ENCODE measurements at regions not wholly inside any gene's neighbourhood (a gene's known extent, or its start where the extent isn't known, plus 50 kb on each side); places are given as distances from the start of the nearest gene placed in this dataset.
"Not testable (repeated sequence)": the region's sequence is repeated elsewhere in the genome, so short reads cannot be mapped to it uniquely, and the experiment has no call there.

DNA sequence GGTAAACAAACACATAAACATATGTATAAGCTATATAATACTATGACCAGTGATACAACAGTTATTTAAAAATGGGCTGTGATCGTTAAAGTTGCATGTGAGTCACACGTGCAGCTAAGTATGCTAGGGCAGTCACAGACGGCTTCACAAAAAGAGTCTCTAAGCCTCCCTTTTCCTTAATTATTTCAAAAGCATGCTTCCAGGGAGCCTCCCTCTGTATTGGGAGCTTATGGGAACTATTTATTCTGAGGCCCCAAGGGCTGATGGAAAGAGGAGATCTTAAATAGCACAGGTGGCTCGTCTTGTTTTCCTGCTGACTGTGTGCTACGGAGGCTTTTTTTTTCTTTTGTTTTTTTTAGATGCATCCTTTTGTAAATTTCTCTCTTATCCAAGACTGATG lies 94.3 kb downstream of the ADCYAP1 start:
- no peak for ATAC-seq

DNA sequence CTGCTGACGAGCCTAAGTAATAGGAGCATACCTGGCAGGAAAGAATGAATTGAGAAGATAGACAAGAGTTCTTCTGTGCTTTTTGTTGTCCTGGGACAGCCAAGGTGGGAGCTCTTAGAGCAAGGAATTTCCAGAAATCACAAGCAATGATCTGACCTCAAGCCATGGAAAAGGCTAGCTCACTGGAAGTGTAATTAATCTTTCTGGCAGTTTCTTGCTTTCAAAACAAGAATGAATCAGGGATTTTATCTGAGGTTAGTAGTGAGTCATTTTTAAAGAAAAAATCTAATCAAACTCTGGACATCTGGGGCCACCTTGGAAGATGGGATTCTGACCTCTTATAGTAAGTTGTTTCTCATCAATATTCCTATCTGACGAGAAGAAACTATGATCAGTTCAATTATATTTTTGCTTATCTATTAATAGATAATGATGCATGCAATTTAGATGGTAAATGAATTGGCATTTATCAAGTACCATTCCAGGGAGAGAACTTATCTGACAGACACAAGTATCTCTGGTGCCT lies 98.0 kb downstream of the ADCYAP1 start:
- ATAC-seq = no peak

DNA sequence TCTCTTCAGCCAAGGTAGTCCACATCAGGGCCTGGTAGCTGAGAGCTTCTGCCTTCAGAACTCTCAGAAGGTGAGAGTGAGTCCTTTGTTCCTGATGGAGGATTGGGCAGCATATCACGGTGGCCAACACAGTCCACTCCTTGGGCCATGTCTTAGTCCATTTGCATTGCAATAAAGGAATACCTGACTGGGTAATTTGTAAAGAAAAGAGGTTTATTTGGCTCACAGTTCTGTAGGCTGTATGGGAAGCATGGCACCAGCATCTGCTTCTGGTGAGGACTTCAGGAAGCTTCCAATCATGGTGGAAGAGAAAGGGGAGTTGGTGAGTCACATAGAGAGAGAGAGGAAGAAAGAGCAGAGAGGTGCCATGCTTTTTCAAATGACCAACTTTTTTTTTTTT lies 98.8 kb downstream of the ADCYAP1 start:
- ATAC-seq = no peak

DNA sequence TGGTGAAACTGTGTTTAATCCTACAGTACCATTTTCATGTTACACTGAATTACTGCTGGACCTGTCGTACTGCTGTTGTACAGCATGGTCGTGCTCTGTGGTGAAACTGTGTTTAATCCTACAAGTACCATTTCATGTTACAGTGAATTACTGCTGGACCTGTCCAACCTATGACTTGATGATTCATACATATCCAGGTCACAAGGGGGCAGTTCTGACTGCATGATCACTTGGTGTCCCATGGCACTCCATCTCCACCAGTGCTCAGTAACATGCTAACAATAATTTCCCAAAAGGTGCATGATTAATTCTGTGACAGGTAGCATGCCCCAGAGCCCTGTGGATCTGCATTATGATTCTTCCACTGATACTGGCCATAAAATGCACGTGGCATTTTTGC lies 101.6 kb downstream of the ADCYAP1 start:
- ATAC-seq = no peak

DNA sequence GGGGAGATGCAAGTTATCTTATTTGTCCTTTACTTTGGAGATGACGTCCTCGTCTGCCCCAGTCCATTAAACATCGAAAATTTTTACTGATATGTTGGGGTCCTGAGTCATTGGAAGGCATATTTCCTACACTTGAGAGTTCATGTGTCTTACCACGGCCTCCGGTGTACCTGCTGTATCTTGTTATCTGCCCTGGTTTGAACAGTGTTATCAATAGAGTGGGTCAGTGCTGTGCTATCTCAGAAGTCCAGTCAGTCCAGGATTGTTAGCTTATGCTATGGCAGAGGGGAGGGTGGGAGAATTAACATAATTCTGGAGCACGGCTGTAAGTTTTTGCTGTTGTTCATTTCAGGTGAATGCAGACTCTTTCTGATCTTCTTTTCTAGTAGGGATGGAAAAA lies 102.3 kb downstream of the ADCYAP1 start:
- ATAC-seq = no peak

DNA sequence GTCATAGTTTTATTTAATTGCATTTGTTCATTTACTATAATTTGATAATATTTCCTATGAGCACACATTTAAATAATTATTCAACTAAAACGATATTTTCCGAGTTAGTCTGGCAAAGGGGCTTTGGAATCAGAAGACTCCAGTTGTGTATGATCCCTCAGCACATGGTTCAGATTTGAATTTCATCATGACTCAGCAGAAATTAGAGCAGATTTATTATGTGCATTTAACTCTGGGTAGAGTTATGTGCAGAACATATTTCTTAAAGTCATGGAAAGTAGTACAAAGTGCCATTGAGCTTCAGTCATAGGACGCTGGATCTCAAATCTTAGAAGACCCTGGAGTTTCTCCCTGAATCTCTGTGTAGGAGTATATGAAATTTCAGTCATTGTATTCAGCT lies 106.7 kb downstream of the ADCYAP1 start:
- ATAC-seq = no peak

DNA sequence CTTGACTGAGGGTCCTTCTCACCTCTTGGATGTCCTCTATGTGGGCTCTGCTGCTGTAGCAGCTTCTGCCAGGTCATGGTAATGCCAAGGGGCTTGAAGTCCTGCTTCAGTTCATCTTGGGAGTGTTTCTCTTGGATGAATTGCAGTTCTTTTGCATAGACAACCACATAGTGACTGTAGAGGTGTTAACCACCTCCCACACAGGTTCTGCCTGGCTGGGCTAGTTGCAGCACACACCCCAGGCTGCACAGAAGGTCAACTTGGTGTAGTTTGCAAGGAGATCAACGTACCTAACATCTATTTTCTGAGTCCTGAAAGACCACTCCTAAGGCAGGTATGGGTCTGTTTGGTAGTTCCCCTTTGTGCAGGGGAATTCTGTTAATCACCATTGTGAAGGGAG lies 108.1 kb downstream of the ADCYAP1 start:
- ATAC-seq = no peak

DNA sequence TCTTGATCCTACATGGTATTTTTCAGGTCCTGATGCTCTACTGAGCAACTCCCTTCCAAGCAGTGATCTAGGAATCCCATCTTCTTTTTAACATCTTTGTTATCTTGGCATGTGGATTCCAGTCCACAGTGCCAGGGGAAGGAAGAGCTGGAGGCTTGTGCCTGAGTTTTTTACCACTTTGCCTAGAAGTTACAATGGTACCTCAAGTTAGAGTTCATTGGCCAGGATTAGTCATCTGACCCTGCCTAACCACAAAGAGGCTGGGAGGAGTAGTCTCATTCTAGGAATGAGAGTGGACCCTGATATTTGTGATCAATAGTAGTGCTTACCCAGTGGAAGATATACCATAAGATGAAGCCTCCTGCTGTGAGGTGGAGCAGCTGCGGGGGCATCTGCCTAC lies 109.3 kb downstream of the ADCYAP1 start:
- no peak for ATAC-seq

DNA sequence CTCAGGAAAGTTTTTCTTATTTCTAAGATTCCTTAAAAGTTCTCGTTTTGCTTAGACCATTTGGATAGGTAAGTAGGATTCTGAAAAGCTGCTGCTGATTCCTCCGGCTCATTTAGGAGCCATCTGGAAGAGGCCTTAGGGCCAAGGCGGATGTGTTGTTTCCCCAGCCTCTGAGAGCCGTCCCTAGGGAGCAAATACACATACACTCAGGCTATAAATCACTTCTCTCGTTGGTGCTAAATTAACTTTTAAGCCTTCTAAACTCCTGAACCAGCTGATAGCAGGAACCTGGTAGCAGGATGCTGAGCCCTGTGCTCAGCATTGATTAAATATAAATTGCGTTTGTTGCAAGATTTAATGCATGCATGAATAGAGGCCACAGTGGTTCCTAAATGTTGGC lies 109.8 kb downstream of the ADCYAP1 start:
- no peak for ATAC-seq

DNA sequence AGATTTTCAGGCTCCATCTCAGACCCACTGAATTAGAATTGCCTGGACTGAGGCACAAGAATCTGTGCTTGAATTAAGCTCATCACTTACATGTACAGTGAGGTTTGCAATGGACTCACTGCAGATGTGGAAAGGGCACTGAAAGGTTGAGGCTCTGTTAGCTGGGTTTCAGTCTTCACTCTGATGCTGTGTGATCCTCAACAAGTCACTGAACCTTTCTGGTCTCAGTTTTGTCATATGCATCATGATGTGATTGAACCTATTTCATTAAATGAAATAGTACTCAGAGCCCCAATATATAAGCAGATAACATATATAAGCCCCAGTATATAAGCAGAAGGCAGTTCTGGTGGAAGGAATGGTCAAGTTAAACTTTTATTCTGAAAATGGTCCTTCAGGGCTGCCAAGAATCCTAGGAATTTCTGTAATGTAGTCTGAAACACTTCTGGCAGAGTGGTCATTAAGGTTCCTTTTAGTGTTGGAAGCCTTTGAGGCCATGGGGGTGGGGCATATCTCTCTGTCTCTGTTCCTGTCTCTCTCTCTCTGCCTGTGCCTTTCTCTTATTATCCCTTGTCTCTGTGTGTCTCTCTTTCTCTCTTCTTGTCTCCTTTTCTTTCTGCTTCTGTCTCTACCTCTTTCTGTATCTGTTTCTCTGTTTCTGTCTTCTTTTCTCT lies 110.4 kb downstream of the ADCYAP1 start:
- no peak for ATAC-seq

DNA sequence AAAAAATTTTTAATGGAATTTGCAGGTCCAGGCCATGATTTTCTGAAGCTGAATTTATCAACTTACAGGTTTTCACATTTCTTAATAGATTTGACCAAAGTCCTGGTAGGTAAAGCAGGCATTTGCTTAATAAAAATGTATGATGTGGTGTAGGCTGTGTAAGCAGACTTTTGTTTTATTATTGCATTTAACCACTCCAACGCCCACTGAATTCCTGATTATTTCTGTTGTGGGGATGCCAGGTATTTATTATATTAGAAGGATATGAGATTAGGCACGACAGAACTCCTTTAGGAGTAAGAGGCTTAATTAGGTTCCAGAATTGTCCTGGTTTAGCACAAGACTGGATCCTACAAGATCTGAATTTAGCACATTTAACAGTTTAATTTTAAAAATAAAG lies 111.1 kb downstream of the ADCYAP1 start:
- no peak for ATAC-seq

DNA sequence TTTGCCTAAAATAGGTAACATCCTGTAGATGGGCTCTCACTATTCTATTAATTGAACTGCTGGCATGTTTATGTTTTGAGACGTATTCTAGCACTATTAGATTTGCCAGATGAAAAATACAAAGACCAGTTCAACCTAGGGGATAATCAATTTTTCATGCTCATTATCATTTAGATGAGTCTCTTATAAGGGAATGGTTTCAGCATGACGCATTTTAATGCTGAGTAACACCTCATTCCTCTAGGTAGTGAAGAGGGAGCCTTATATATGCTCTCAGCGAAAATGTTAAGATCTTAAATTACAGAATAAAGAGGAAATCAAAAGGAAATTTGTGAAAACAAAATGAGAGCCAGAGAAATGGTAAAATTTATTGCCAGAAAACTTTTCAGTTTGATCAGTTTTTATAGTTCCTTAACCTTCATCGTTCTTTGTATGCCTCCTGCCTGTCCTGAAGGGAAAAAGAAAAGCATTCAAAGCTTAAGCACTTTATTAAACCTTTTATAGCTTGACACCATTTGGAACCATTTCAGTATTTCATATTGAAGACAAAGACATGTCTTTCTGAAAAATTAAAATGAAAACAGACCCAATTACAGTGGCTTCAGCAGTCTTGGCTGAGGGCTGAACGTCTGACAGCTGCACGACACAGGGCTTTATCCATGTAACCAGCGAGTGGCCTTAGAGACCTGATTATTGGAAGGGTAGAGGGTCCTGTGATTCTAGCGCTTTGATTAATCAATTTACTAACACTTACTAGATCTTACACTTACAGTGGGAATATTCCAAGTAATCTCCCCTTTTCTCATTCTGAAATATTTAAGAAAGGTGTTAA lies 112.8 kb downstream of the ADCYAP1 start:
- no peak for ATAC-seq

DNA sequence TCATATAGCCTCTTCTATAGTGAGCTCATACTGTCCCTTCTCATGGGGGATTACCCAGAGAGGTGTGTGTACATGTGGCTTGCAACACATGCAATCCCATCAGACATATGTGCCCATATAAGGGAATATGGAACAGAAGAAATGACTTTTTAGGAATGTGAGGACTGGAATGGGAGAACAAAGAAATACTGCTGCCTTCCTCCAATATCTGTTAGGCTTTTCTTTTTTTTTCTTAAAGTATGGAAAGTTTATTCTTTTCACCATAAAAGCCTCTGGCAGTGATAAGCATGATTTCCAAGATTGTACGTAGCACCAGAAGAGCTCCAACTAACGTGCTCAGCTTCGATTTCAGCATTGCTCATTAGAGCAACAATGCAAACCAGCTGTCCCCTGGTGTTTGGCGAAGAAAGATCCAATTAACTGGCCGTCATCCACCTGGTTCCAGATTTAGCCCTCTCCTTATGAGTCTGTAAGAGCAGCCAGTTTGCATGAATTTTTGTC lies 113.6 kb downstream of the ADCYAP1 start:
- ATAC-seq = no peak

DNA sequence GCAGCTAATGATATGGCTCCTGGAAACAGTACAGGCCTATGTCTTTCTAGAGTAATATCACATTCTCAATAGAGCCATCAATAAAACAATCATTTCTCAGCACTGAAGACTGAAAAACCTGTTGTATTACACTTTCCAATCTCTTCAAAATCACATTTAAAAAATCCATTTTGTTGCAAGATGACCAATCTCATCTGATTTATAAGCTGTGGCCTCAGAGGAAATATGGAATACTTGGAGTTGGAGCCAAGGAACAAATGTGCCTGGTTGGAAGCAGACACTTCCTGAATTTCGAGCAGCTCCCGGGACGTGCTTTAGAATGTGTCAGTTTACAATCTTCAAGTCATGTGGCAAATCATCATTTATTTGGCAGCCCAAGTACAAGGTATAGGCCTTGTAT lies 114.5 kb downstream of the ADCYAP1 start:
- no peak for ATAC-seq

DNA sequence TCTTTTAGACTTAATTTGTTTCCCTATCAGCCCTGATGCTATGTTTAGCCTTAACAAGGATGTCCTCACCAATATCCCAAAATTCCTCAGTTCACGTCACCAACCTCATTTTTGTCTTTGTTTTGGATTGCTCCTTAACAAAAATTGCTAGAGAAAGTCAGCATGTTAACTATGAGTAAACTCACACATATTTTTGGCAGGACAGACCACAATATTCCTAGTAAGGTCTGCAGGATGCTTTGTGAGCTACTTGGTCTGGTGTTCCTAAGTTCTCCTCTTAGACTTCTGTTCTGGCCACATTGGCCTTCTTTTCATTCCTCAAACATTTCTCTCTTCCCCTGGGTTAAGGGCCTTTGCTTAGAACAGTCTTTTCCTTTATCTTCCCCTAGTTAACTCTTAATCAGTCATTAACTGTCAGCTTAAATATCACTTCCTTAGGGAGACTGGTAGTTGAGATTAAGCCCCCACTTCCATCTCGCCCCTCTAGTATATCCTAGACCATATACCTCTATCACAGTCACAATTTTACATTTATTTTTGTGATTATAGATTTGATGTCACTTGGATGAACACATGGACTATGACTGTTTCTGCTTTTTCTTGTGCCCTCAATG lies 116.2 kb downstream of the ADCYAP1 start:
- no peak for ATAC-seq

DNA sequence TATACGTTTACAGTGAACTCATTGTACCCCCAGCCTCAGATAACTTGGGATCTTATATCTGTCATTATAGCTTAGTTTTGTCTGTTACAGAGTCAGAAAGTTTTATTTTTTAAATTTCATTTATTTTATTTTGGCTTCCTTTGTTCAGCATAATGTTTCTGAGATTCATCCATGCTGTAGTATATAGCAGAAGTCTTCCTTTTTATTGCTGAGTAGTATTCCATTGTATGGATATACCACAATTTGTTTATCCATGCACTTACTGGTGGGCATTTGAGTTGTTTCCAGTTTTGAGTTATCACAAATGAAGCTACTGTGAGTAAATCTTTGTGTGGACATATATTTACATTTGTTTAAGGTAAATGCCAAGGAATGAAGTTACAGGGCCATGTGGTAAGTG lies 122.3 kb downstream of the ADCYAP1 start:
- no peak for ATAC-seq

DNA sequence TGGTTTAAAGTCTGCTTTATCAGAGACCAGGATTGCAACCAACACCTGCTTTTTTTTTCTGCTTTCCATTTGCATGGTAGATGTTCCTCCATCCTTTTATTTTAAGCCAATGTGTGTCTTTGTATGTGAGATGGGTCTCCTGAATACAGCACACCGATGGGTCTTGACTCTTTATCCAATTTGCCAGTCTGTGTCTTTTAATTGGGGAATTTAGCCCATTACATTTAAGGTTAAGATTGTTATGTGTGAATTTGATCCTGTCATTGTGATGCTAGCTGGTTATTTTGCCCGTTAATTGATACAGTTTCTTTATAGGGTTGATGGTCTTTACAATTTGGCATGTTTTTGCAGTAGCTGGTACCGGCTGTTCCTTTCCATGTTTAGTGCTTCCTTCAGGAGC lies 128.4 kb downstream of the ADCYAP1 start:
- ATAC-seq = not testable (repeated sequence)

DNA sequence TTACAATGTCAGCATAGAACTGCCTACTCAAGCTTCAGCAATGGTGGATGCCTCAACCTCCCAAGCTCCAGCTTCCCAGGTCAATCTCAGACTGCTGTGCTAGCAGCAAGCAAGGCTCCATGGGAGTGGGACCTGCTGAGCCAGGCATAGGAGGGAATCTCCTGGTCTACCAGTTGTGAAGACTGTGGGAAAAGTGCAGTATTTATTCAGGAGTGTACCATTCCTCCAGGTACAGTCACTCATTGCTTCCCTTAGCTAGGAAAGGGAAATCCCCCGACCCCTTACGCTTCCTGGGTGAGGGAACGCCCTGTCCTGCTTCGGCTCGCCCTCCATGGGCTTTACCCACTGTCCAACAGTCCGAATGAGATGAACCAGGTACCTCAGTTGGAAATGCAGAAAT lies 130.3 kb downstream of the ADCYAP1 start:
- ATAC-seq = no peak

DNA sequence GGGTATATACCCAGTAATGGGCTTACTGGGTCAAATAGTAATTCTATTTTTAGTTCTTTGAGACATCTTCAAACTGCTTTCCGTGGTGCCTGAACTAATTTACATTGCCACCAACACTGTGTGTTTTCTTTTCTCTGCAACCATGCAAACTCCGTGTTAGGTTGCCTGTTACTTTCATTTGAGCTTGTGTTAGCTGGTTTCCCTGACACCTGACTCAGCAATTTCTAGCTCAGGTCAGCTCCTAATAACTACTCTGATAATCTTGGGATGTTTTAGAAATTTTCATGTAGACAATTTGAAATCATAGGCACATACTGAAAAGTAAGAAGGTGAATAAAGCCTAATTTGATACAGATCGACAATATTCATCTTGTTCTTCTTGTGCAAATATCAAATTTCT lies 132.3 kb downstream of the ADCYAP1 start:
- ATAC-seq = no peak

DNA sequence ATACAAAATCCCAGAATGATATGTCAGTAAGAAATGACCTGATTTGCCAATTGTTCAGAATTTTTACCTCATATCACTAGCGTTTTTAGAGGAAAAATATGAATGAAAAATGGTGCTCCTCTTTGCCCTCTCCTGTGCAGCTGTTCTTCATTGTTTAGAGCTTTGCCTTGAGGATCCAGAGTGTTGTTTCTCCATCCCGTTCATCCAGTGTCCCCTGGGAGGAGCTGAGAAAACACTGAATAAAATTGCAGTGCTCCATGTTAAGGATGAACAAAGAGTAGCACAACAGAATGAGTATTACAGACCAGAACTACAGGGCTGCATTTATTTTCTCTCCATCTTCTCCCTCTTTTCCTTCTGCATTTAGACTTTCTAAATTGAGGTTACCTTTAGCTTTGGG lies 133.1 kb downstream of the ADCYAP1 start:
- no peak for ATAC-seq

DNA sequence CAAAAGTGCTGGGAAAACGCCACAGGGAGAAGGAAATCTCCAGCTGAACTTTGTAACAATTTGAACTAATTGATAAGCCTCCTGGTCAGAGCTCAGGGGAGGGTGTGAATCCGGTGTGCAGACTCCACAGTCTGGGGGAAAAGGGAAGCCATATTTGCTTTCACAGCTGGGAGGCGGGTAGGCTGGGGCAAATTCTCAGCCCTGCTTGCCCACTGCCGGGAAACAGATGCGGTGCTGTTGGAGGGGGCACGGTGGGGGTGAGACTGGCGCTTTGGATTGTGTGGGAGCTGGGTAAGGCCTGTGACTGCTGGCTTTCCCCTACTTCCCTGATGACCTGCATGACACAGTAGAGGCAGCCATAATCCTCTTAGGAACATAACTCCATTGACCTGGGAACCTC lies 134.8 kb downstream of the ADCYAP1 start:
- no peak for ATAC-seq

DNA sequence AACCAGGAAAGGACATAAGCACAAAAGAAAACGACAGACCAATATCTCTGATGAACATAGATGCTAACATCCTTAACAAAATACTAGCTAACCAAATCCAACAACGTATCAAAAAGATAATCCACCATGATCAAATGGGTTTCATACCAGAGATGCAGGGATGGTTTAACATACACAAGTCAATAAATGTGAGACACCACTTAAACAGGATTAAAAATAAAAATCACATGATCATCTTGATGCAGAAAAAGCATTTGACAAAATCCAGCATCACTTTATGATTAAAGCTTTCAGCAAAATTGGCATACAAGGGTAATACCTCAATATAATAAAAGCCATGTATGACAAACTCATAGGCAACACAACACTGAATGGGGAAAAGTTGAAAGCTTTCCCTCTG lies 138.4 kb downstream of the ADCYAP1 start:
- ATAC-seq = not testable (repeated sequence)

DNA sequence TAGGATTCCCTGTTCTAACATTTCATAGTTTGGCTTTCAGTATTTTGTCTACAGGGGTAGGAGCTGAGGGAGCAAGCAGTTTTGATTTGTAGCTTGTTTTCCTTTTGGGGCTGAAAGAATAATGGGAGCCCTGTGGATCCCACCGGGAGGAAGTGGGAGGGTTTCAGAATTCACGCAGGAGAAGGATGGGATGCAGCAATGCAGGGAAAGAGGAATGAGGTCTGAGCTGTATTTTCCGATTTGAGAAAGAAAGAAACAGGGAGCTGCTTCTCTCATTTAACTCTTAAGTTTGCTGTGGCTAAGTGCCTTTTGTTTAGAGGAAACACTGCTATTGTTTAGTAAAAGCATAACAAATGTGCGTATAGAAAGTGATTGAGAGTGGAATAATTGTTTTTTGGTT lies 141.0 kb downstream of the ADCYAP1 start:
- no peak for ATAC-seq

DNA sequence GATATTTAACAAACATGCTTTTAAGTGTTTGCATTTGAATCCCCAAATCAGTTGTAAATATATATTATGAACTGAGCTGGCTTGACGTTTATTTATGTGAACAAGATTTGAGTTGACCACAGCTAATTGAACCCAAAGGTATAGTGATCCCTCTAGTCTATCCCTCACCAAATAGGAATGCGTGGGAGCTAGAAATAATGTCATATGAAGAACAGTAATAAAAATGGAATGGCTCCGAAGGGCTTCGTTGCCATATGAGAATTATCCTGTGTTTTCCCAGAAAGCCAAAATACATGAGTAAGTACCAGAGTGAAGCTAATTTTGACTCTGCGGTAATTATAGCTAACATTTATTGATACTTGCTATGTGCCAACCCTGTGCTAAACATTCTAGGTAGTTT lies 142.7 kb downstream of the ADCYAP1 start:
- no peak for ATAC-seq

Data from esophagus mucosa (tissue), 1 donor.